ENCODE measurements at regions not wholly inside any gene's neighbourhood (a gene's known extent, or its start where the extent isn't known, plus 50 kb on each side); places are given as distances from the start of the nearest gene placed in this dataset.

DNA sequence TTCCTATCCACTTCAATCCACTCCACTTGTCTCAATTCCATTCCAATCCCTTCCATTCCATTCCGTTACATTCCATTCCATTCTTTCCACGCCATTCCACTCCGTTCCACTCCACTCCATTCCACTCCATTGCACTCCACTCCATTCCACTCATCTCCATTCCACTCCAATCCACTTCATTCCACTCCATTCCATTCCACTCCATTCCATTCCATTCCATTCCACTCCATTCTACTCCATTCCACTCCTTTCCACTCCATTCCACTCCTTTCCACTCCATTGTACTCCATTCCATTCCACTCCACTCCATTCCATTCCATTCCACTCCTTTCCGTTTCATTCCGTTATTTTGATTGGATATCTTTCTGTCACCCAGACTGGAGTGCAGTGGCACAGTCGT is 1158.7 kb downstream of the TSPY10 start:
- TF ChIP-seq, protein P1, sequence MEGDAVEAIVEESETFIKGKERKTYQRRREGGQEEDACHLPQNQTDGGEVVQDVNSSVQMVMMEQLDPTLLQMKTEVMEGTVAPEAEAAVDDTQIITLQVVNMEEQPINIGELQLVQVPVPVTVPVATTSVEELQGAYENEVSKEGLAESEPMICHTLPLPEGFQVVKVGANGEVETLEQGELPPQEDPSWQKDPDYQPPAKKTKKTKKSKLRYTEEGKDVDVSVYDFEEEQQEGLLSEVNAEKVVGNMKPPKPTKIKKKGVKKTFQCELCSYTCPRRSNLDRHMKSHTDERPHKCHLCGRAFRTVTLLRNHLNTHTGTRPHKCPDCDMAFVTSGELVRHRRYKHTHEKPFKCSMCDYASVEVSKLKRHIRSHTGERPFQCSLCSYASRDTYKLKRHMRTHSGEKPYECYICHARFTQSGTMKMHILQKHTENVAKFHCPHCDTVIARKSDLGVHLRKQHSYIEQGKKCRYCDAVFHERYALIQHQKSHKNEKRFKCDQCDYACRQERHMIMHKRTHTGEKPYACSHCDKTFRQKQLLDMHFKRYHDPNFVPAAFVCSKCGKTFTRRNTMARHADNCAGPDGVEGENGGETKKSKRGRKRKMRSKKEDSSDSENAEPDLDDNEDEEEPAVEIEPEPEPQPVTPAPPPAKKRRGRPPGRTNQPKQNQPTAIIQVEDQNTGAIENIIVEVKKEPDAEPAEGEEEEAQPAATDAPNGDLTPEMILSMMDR (conservative IDR thresholded peaks at IDR 0.05) = no peak
- TF ChIP-seq EZH2 (IDR thresholded peaks at IDR 0.05; ENCODE audit: low read depth) = no peak

Measured in PC-9 (cell line).